Osteocyte (in vitro differentiated cells): ENCODE measurements at regions not wholly inside any gene's neighbourhood (a gene's known extent, or its start where the extent isn't known, plus 50 kb on each side); places are given as distances from the start of the nearest gene placed in this dataset.

Source experiments
- DNase-seq: peaks from one replicate; pipeline ENCODE4 v3.0.0; 2021; ENCODE audit warnings: mixed read lengths; ENCODE audit not compliant: unreplicated experiment; ENCODE audit errors: extremely low spot score
- H3K27ac Mint-ChIP-seq: one replicate; pipeline ENCODE4 v1.8.0; 2021; ENCODE audit warnings: mild to moderate bottlenecking, mixed read lengths; ENCODE audit not compliant: unreplicated experiment
- H3K27me3 Mint-ChIP-seq: one replicate; pipeline ENCODE4 v1.8.0; 2021; ENCODE audit warnings: mixed read lengths; ENCODE audit not compliant: unreplicated experiment
- H3K36me3 Mint-ChIP-seq: one replicate; pipeline ENCODE4 v1.8.0; 2021; ENCODE audit warnings: mixed read lengths; ENCODE audit not compliant: unreplicated experiment
- H3K4me1 Mint-ChIP-seq: one replicate; pipeline ENCODE4 v1.8.0; 2021; ENCODE audit warnings: mixed read lengths; ENCODE audit not compliant: unreplicated experiment
- H3K4me3 Mint-ChIP-seq: one replicate; pipeline ENCODE4 v1.8.0; 2021; ENCODE audit warnings: mild to moderate bottlenecking, moderate library complexity, mixed read lengths; ENCODE audit not compliant: unreplicated experiment
- H3K9me3 Mint-ChIP-seq: one replicate; pipeline ENCODE4 v1.8.0; 2021; ENCODE audit warnings: mixed read lengths; ENCODE audit not compliant: unreplicated experiment
- CTCF ChIP-seq: fragments of 200-600 bp; sonication (generic); IDR thresholded peaks from 2 replicates; pipeline ENCODE4 v1.5.0; 2021; ENCODE audit warnings: antibody characterized with exemption, mild to moderate bottlenecking, moderate library complexity

DNA sequence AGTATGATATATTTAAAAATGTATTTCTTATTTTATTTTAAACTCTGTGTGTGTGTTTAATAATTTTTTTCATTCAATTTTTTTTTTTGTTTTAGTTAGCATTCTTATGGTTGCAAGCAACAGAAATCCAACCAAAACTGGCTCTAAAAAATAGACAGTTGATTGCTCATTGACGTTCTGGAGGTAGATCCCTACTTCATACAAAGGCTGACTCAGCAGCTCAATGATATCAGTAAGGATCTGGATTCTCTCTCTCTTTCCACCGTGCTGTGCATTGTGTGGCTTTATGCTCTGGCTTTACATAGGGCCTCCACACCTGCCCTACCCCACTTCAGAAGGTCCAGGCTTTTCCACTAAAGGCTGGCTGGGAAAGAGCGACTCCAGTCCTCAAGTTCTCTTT, 117.8 kb downstream of the UCHL1 start:
- no peaks in the 10 kb centered on the region for H3K36me3 Mint-ChIP-seq
- DNase-seq: no peak
- H3K4me1 Mint-ChIP-seq: no peaks in the 10 kb centered on the region
- no peak overlapping the region for H3K4me3 Mint-ChIP-seq
- no peak for TF ChIP-seq CTCF
- peaks cover 4% of the 10 kb centered on the region for H3K27me3 Mint-ChIP-seq
- H3K27ac Mint-ChIP-seq: no peak overlapping the region
- H3K9me3 Mint-ChIP-seq: no peaks in the 10 kb centered on the region

GRCh38 chr4:41375561-41375960, 118.8 kb downstream of the UCHL1 start:
- H3K4me3 Mint-ChIP-seq: no peak overlapping the region
- no peaks in the 10 kb centered on the region for H3K27me3 Mint-ChIP-seq
- no peaks in the 10 kb centered on the region for H3K9me3 Mint-ChIP-seq
- H3K4me1 Mint-ChIP-seq: no peaks in the 10 kb centered on the region
- no peak for DNase-seq
- H3K27ac Mint-ChIP-seq: no peak overlapping the region
- no peak for TF ChIP-seq CTCF
- no peaks in the 10 kb centered on the region for H3K36me3 Mint-ChIP-seq

DNA sequence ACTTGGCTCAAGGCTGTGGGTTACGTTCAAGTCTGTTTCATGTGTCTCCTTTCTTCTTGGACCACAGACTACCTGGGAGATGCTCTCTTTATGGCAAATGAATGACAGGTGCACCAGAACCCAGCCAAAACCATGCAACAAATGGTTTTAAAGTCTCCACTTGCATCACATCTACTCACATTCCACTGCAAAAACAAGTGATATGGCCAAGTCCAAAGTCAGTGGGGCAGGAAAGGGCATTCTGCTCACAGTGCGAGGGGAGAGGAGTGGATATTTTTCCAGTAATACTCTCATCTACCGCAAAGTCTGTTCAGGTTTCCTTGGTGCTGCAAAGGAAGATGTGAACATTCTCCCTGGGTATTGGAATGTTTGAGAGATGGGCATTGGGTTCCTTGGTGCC, 120.5 kb downstream of the UCHL1 start:
- H3K9me3 Mint-ChIP-seq: no peaks in the 10 kb centered on the region
- no peak overlapping the region for H3K4me3 Mint-ChIP-seq
- H3K27me3 Mint-ChIP-seq: no peaks in the 10 kb centered on the region
- TF ChIP-seq CTCF: no peak
- H3K4me1 Mint-ChIP-seq: no peaks in the 10 kb centered on the region
- H3K36me3 Mint-ChIP-seq: no peaks in the 10 kb centered on the region
- H3K27ac Mint-ChIP-seq: no peak overlapping the region
- no peak for DNase-seq

- no peak for DNase-seq
- Mint-ChIP-seq H3K4me1 (no peaks in the 10 kb centered on the region), H3K27ac (no peak overlapping the region), H3K27me3 (peaks cover 6% of the 10 kb centered on the region), H3K36me3 (no peaks in the 10 kb centered on the region), H3K4me3 (no peak overlapping the region), H3K9me3 (no peaks in the 10 kb centered on the region)
- no peak for TF ChIP-seq CTCF
Measured at GRCh38 chr4:41379230-41379629, 122.5 kb downstream of the UCHL1 start.

GRCh38 chr4:41380511-41381157, 123.9 kb downstream of the UCHL1 start:
- Mint-ChIP-seq H3K4me1 (no peaks in the 10 kb centered on the region), H3K27me3 (peaks cover 6% of the 10 kb centered on the region), H3K27ac (no peak overlapping the region), H3K36me3 (no peaks in the 10 kb centered on the region), H3K4me3 (no peak overlapping the region), H3K9me3 (no peaks in the 10 kb centered on the region)
- no peak for TF ChIP-seq CTCF
- DNase-seq: no peak
